Lung (tissue), 11 donors: ENCODE measurements at regions not wholly inside any gene's neighbourhood (a gene's known extent, or its start where the extent isn't known, plus 50 kb on each side); places are given as distances from the start of the nearest gene placed in this dataset.

Source experiments
- ATAC-seq: fragments of 200-7000 bp; cut with Tn5 transposase; one replicate; pipeline ENCODE4 v1.9.1; 2020; ENCODE audit warnings: moderate number of reproducible peaks; ENCODE audit not compliant: insufficient read depth, low FRiP score
- DNase-seq, 3 donors: peaks; one replicate each; pipeline ENCODE4 v3.0.0-alpha.2; 2013 to 2017
- H3K27ac ChIP-seq, 2 donors: one replicate each; pipeline ENCODE4 v1.5.1; 2013; ENCODE audit warnings: mild to moderate bottlenecking in 2 of 2, moderate library complexity in 2 of 2, control low read depth in 1 of 2, inconsistent platforms in 1 of 2, low read depth in 1 of 2, low read length in 1 of 2
- H3K27me3 ChIP-seq, 3 donors: one replicate each; pipeline ENCODE4 v1.5.1; 2013; ENCODE audit warnings: low read length in 2 of 3; ENCODE audit not compliant: control insufficient read depth in 3 of 3, insufficient read depth in 3 of 3
- H3K36me3 ChIP-seq, 4 donors: one replicate each; pipeline ENCODE4 v1.5.1; 2013; ENCODE audit warnings: low read length in 4 of 4, mild to moderate bottlenecking in 1 of 4, moderate library complexity in 1 of 4; ENCODE audit not compliant: control insufficient read depth in 4 of 4, insufficient read depth in 4 of 4
- H3K4me1 ChIP-seq, 5 donors: one replicate each; pipeline ENCODE4 v1.5.1; 2013; ENCODE audit warnings: low read length in 5 of 5, mild to moderate bottlenecking in 2 of 5, moderate library complexity in 1 of 5; ENCODE audit not compliant: control insufficient read depth in 5 of 5, insufficient read depth in 5 of 5
- H3K4me3 ChIP-seq: one replicate; pipeline ENCODE4 v1.5.1; 2013; ENCODE audit warnings: mild to moderate bottlenecking, control low read depth, moderate library complexity
- H3K9ac ChIP-seq, 2 donors: one replicate each; pipeline ENCODE4 v1.5.1; 2013; ENCODE audit warnings: low read length in 2 of 2, control low read depth in 1 of 2; ENCODE audit not compliant: insufficient read depth in 1 of 2
- H3K9me3 ChIP-seq, 4 donors: one replicate each; pipeline ENCODE4 v1.5.1; 2013; ENCODE audit warnings: low read length in 3 of 4, mild to moderate bottlenecking in 1 of 4, moderate library complexity in 1 of 4; ENCODE audit not compliant: control insufficient read depth in 4 of 4, insufficient read depth in 3 of 4
- WGBS, 2 donors: extraction: QIAGEN DNeasy Blood & Tissue Kit; methylation state at CpG; one replicate each; pipeline ENCODE4 v1.1.7; 2013; 5-methylcytosine and 5-hydroxymethylcytosine counted together
- TF ChIP-seq, protein P1 (sequence below): IDR thresholded peaks from 2 replicates; pipeline ENCODE4 v1.5.1; 2012; ENCODE audit warnings: mild to moderate bottlenecking; ENCODE audit errors: control extremely low read depth, extremely low read depth
- donor health status: control.
- donor health status: control.
- donor health status: Bipolar disorder and iron deficiency.
- donor health status: healthy.
- donor health status: DM: yes; HTN: yes; CAD: no.

DNA sequence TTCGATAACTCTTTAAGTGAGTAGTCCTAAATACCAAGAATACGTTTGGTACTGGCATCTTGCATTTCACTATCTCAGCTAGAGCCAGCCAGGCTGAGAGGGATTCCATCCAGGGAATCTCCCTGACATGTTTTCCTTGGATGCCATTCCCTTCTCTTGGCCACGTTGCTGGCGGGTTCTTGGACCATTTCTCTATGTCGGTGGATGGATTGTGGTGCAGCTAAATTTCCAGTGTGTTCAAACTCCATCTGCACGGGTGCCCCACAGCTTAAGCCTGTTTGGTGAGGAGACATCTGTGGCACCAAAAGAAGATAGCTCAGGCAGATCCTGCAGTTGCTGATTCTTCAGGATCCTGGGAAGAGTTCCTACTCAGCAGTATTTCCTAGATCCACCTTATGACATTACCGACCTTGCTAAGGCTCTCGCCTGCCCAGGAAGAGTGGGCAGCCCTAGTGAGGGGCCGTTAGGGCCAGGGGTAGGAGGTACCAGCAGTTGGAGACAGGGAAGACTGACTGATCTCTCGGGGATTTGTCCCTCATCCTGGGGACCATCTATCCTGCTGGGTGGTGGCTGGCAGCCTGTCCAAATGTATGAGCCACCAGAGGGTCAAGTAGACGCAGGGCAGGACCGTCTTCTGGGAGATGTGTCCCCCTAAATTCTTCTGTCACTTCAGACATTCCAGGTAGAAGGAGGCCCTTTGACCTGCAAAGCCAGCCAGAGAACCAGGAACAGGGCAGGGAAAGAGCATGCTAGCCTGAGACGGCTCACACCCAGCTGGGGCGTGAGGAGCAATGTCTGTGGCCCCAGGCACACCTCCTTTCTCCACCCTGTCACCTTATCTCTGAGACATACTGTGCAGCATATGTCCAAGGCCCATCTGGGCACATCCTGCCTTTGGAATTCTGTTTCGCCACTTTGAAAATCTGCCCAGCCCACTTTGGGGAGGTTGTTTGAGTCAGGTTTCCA is 72.6 kb upstream of the CAPRIN2 start:
- H3K36me3 ChIP-seq, result no peaks in the 10 kb centered on the region
- H3K27me3 ChIP-seq, result no peaks in the 10 kb centered on the region
- TF ChIP-seq, protein P1, sequence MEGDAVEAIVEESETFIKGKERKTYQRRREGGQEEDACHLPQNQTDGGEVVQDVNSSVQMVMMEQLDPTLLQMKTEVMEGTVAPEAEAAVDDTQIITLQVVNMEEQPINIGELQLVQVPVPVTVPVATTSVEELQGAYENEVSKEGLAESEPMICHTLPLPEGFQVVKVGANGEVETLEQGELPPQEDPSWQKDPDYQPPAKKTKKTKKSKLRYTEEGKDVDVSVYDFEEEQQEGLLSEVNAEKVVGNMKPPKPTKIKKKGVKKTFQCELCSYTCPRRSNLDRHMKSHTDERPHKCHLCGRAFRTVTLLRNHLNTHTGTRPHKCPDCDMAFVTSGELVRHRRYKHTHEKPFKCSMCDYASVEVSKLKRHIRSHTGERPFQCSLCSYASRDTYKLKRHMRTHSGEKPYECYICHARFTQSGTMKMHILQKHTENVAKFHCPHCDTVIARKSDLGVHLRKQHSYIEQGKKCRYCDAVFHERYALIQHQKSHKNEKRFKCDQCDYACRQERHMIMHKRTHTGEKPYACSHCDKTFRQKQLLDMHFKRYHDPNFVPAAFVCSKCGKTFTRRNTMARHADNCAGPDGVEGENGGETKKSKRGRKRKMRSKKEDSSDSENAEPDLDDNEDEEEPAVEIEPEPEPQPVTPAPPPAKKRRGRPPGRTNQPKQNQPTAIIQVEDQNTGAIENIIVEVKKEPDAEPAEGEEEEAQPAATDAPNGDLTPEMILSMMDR, result no peak
- no peaks in the 10 kb centered on the region for H3K9me3 ChIP-seq
- DNase-seq (no peak), ATAC-seq (no peak)
- no peak overlapping the region for H3K27ac ChIP-seq
- 85 to 90% methylated on average over 15 of the region's 15 CpGs for WGBS, 2 donors
- H3K9ac ChIP-seq, result no peak overlapping the region
- H3K4me3 ChIP-seq, result no peak overlapping the region
- H3K4me1 ChIP-seq, result peaks cover 0 to 7% (median 2%) of the 10 kb centered on the region in 5 donors

DNA sequence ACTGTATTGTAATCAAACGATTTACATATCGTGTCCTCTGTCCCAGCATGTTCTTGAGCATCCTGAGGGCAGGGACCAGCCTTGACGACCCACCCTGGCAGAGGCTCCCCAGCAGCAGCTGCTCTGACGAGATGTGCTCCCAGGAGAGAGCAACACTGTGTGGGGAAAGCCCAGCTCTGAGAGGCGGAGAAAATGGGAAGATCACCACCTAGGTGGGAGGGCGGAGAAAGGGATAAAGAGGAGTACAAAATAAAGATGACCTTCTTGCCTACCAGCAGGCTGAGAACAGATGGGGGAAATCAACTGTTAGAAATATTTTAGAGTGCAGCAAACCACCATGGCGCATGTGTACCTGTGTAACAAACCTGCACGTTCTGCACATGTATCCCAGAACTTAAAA is 71.5 kb upstream of the CAPRIN2 start:
- 88 to 90% methylated on average over 8 of the region's 8 CpGs for WGBS, 2 donors
- no peak overlapping the region for H3K27ac ChIP-seq

DNA sequence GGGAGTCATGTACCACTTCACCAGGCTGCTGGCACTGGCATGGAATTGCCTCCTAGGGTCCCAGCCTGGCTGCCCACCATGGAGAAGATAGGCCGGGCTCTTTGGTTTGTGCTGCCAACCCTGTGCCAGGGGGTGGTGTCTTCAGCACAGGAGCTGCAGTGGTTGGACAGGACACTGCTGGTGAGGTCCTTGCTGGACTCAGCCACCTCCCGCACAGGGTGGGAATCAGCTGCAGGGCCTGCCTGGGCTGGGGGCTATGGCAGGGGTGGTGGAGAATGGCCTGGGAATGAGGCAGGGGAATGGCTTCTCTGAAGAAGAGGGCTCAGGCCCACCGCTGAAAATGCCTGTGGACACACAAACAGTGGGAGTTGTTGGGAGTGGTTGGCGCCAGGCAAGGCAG is 70.6 kb upstream of the CAPRIN2 start:
- Histone ChIP-seq H3K4me1 (peaks cover 0 to 22% (median 2%) of the 10 kb centered on the region in 5 donors), H3K36me3 (no peaks in the 10 kb centered on the region), H3K27me3 (no peaks in the 10 kb centered on the region), H3K4me3 (no peak overlapping the region), H3K9me3 (no peaks in the 10 kb centered on the region), H3K9ac (no peak overlapping the region), H3K27ac (no peak overlapping the region)
- TF ChIP-seq, protein P1, result no peak
- DNase-seq (no peak), ATAC-seq (no peak)
- WGBS, 2 donors, result 71 to 72% methylated on average over 4 of the region's 4 CpGs

More for the DNA sequence above, 71.5 kb upstream of the CAPRIN2 start:
- no peak for DNase-seq
- Histone ChIP-seq H3K4me1 (peaks cover 0 to 14% (median 2%) of the 10 kb centered on the region in 5 donors), H3K4me3 (no peak overlapping the region), H3K36me3 (no peaks in the 10 kb centered on the region), H3K9ac (no peak overlapping the region), H3K27me3 (no peaks in the 10 kb centered on the region), H3K9me3 (no peaks in the 10 kb centered on the region)
- ATAC-seq, result no peak
- TF ChIP-seq, protein P1, result no peak
